HepG2 (cell line): ENCODE measurements at regions not wholly inside any gene's neighbourhood (a gene's known extent, or its start where the extent isn't known, plus 50 kb on each side); places are given as distances from the start of the nearest gene placed in this dataset.

Experiments used
- AKAP8 ChIP-seq: sonication (generic); formaldehyde crosslinking; IDR thresholded peaks from 2 replicates; pipeline ENCODE4 v1.5.1; 2020; ENCODE audit warnings: mild to moderate bottlenecking, missing genetic modification reagents
- MED13 ChIP-seq: sonication (generic); formaldehyde crosslinking; IDR thresholded peaks from 2 replicates; pipeline ENCODE4 v1.5.0; 2020; ENCODE audit warnings: missing genetic modification reagents
- MLLT10 ChIP-seq: sonication (generic); formaldehyde crosslinking; IDR thresholded peaks from 2 replicates; pipeline ENCODE4 v1.4.0; 2020; ENCODE audit warnings: missing genetic modification reagents
- NR2F6 ChIP-seq, 2 experiments: IDR thresholded peaks; 2 replicates each; pipeline ENCODE4 v1.6.1; 2016; ENCODE audit warnings: antibody characterized with exemption in 1 of 2, mild to moderate bottlenecking in 1 of 2
- RARA ChIP-seq: IDR thresholded peaks from 2 replicates; pipeline ENCODE4 v1.6.1; 2016; ENCODE audit warnings: missing genetic modification reagents, missing compliant biosample characterization
- RBFOX2 ChIP-seq: fragments of 200-400 bp; formaldehyde crosslinking; IDR thresholded peaks from 2 replicates; pipeline ENCODE4 v1.6.1; 2017; ENCODE audit warnings: low read depth, mild to moderate bottlenecking, low read length
- REL ChIP-seq: sonication (generic); formaldehyde crosslinking; conservative IDR thresholded peaks from 2 replicates; pipeline ENCODE4 v1.8.0; 2022; ENCODE audit warnings: mild to moderate bottlenecking, missing genetic modification reagents, moderate library complexity
- SIX4 ChIP-seq: sonication (generic); formaldehyde crosslinking; IDR thresholded peaks from 2 replicates; pipeline ENCODE4 v1.4.0; 2020; ENCODE audit warnings: missing genetic modification reagents
- SNRNP70 ChIP-seq: fragments of 200-400 bp; formaldehyde crosslinking; IDR thresholded peaks from 2 replicates; pipeline ENCODE4 v1.6.1; 2017; ENCODE audit warnings: mild to moderate bottlenecking, low read depth, low read length, moderate library complexity
- STAT5B ChIP-seq: sonication (generic); formaldehyde crosslinking; IDR thresholded peaks from 2 replicates; pipeline ENCODE4 v1.4.0; 2020; ENCODE audit warnings: missing genetic modification reagents
- TBX2 ChIP-seq: sonication (generic); formaldehyde crosslinking; IDR thresholded peaks from 2 replicates; pipeline ENCODE4 v1.5.0; 2020; ENCODE audit warnings: missing genetic modification reagents, mild to moderate bottlenecking, borderline replicate concordance
- TCF7 ChIP-seq: sonication (generic); IDR thresholded peaks from 2 replicates; pipeline ENCODE4 v1.6.1; 2016; ENCODE audit warnings: antibody characterized with exemption, low read depth
- U2AF1 ChIP-seq: fragments of 200-400 bp; formaldehyde crosslinking; optimal IDR thresholded peaks from 2 replicates; pipeline ENCODE3; 2017; ENCODE audit warnings: mild to moderate bottlenecking, low read depth, low read length
- U2AF2 ChIP-seq: fragments of 200-400 bp; formaldehyde crosslinking; IDR thresholded peaks from 2 replicates; pipeline ENCODE4 v1.6.1; 2017; ENCODE audit warnings: low read depth, mild to moderate bottlenecking, low read length
- ZBTB7B ChIP-seq: sonication (generic); formaldehyde crosslinking; IDR thresholded peaks from 2 replicates; pipeline ENCODE4 v1.4.0; 2020; ENCODE audit warnings: missing genetic modification reagents
- ZNF225 ChIP-seq: sonication (generic); formaldehyde crosslinking; IDR thresholded peaks from 2 replicates; pipeline ENCODE4 v1.4.0; 2020; ENCODE audit warnings: mild to moderate bottlenecking, missing genetic modification reagents
- ZNF253 ChIP-seq: sonication (generic); formaldehyde crosslinking; IDR thresholded peaks from 2 replicates; pipeline ENCODE4 v1.8.0; 2022; ENCODE audit warnings: mild to moderate bottlenecking, missing genetic modification reagents, borderline replicate concordance
- TF ChIP-seq, protein P1 (sequence below): IDR thresholded peaks from 2 replicates; pipeline ENCODE4 v1.6.1; 2016; ENCODE audit warnings: missing compliant biosample characterization, missing genetic modification reagents, borderline replicate concordance
- TF ChIP-seq, protein P2 (sequence below): sonication (generic); formaldehyde crosslinking; IDR thresholded peaks from 2 replicates; pipeline ENCODE4 v1.8.0; 2022; ENCODE audit warnings: missing genetic modification reagents, mild to moderate bottlenecking, borderline replicate concordance
- TF ChIP-seq, protein P3 (sequence below): sonication (generic); formaldehyde crosslinking; IDR thresholded peaks from 2 replicates; pipeline ENCODE4 v1.5.0; 2020; ENCODE audit warnings: mild to moderate bottlenecking, missing genetic modification reagents, borderline replicate concordance

DNA sequence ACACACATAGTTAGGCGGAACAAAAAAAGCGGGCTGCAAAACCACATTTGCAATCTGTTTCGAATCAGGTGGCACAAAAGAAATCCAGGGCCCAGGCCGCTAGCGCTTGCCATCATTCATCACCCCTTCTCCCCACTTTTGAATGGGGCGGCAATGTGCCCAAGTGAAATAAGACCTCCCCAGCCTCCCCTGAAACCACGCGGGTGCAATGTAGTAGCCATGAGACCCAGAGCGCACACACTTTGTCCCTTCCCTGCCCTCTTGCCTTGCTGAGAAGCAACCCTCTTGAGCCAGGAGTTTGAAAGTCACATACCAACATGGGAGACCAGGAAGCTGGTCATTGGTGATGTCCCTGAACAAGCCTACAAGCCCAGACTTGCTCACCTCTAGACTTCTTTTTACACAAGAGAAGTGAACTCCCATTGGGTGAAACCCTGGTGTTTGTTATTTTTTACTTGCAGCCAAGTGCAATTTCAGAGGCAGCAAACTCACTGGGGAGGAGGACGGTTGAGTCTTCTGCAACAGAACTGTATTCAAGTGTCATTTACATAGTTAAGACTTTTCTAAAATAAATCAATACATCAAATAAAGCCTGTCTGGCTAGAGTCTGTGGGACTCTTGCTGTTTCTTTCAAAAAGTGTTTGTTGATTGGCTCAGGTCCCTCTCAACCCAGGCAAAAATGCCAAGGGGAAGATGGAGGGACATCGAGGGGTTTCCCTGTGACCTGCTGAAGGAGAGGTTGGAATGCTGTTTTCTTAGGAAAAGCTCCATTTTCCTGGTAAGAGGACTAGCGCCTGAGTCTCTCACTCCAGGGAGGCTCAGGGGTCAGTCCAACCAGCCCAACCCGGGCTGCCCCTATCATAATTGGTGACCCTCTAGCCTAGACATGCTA lies 138.1 kb upstream of the PTPN1 start (continued):
- no peak for TF ChIP-seq SIX4 (CRISPR knock-in tag)
- no peak for TF ChIP-seq REL
- no peak for TF ChIP-seq U2AF1
- TF ChIP-seq RBFOX2 = no peak
- TF ChIP-seq NR2F6 (IDR thresholded peaks at IDR 0.05) = no peak
- TF ChIP-seq NR2F6 (CRISPR knock-in tag; IDR thresholded peaks at IDR 0.05) = no peak
- no peak for TF ChIP-seq U2AF2
- TF ChIP-seq, protein P1, sequence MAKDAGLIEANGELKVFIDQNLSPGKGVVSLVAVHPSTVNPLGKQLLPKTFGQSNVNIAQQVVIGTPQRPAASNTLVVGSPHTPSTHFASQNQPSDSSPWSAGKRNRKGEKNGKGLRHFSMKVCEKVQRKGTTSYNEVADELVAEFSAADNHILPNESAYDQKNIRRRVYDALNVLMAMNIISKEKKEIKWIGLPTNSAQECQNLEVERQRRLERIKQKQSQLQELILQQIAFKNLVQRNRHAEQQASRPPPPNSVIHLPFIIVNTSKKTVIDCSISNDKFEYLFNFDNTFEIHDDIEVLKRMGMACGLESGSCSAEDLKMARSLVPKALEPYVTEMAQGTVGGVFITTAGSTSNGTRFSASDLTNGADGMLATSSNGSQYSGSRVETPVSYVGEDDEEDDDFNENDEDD (CRISPR knock-in tag) = no peak
- TF ChIP-seq SNRNP70 = no peak
- TF ChIP-seq ZBTB7B (CRISPR knock-in tag) = 0 out of 2 replicates have a peak, but pooled peaks have one; percentile 8
- TF ChIP-seq AKAP8 (CRISPR knock-in tag) = no peak
- no peak for TF ChIP-seq ZNF253 (CRISPR knock-in tag)
- TF ChIP-seq STAT5B = no peak
- peak; percentile 0; the same call in 1 of the 2 replicates for TF ChIP-seq TBX2
- TF ChIP-seq TCF7 = peak; percentile 34; the same call in 1 of the 2 replicates
- no peak for TF ChIP-seq MLLT10 (CRISPR knock-in tag)
- no peak for TF ChIP-seq MED13 (CRISPR knock-in tag)
- no peak for TF ChIP-seq ZNF225 (CRISPR knock-in tag)
- TF ChIP-seq, protein P2, sequence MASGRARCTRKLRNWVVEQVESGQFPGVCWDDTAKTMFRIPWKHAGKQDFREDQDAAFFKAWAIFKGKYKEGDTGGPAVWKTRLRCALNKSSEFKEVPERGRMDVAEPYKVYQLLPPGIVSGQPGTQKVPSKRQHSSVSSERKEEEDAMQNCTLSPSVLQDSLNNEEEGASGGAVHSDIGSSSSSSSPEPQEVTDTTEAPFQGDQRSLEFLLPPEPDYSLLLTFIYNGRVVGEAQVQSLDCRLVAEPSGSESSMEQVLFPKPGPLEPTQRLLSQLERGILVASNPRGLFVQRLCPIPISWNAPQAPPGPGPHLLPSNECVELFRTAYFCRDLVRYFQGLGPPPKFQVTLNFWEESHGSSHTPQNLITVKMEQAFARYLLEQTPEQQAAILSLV = 0 out of 2 replicates have a peak, but pooled peaks have one; percentile 47
- TF ChIP-seq, protein P3, sequence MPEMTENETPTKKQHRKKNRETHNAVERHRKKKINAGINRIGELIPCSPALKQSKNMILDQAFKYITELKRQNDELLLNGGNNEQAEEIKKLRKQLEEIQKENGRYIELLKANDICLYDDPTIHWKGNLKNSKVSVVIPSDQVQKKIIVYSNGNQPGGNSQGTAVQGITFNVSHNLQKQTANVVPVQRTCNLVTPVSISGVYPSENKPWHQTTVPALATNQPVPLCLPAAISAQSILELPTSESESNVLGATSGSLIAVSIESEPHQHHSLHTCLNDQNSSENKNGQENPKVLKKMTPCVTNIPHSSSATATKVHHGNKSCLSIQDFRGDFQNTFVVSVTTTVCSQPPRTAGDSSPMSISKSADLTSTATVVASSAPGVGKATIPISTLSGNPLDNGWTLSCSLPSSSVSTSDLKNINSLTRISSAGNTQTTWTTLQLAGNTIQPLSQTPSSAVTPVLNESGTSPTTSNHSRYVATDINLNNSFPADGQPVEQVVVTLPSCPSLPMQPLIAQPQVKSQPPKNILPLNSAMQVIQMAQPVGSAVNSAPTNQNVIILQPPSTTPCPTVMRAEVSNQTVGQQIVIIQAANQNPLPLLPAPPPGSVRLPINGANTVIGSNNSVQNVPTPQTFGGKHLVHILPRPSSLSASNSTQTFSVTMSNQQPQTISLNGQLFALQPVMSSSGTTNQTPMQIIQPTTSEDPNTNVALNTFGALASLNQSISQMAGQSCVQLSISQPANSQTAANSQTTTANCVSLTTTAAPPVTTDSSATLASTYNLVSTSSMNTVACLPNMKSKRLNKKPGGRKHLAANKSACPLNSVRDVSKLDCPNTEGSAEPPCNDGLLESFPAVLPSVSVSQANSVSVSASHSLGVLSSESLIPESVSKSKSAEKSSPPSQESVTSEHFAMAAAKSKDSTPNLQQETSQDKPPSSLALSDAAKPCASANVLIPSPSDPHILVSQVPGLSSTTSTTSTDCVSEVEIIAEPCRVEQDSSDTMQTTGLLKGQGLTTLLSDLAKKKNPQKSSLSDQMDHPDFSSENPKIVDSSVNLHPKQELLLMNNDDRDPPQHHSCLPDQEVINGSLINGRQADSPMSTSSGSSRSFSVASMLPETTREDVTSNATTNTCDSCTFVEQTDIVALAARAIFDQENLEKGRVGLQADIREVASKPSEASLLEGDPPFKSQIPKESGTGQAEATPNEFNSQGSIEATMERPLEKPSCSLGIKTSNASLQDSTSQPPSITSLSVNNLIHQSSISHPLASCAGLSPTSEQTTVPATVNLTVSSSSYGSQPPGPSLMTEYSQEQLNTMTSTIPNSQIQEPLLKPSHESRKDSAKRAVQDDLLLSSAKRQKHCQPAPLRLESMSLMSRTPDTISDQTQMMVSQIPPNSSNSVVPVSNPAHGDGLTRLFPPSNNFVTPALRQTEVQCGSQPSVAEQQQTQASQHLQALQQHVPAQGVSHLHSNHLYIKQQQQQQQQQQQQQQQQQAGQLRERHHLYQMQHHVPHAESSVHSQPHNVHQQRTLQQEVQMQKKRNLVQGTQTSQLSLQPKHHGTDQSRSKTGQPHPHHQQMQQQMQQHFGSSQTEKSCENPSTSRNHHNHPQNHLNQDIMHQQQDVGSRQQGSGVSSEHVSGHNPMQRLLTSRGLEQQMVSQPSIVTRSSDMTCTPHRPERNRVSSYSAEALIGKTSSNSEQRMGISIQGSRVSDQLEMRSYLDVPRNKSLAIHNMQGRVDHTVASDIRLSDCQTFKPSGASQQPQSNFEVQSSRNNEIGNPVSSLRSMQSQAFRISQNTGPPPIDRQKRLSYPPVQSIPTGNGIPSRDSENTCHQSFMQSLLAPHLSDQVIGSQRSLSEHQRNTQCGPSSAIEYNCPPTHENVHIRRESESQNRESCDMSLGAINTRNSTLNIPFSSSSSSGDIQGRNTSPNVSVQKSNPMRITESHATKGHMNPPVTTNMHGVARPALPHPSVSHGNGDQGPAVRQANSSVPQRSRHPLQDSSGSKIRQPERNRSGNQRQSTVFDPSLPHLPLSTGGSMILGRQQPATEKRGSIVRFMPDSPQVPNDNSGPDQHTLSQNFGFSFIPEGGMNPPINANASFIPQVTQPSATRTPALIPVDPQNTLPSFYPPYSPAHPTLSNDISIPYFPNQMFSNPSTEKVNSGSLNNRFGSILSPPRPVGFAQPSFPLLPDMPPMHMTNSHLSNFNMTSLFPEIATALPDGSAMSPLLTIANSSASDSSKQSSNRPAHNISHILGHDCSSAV (CRISPR knock-in tag) = no peak
- no peak for TF ChIP-seq RARA (CRISPR knock-in tag)
